Body of pancreas (tissue), 4 donors: ENCODE measurements at regions not wholly inside any gene's neighbourhood (a gene's known extent, or its start where the extent isn't known, plus 50 kb on each side); places are given as distances from the start of the nearest gene placed in this dataset.
"Not testable (repeated sequence)": the region's sequence is repeated elsewhere in the genome, so short reads cannot be mapped to it uniquely, and the experiment has no call there.

Source experiments
- CTCF ChIP-seq, 7 experiments: fragments of 450-650 bp in 4 of 7; fragments of 200-600 bp in 3 of 7; sonication (generic) in 3 of 7; IDR thresholded peaks; one replicate each; pipeline ENCODE4 v1.5.1; 2016 to 2019; ENCODE audit warnings: antibody characterized with exemption in 7 of 7
- POLR2A ChIP-seq, 3 donors: fragments of 450-650 bp; IDR thresholded peaks; one replicate each; pipeline ENCODE4 v1.6.1; 2016; ENCODE audit warnings: antibody characterized with exemption in 3 of 3, mild to moderate bottlenecking in 2 of 3

- TF ChIP-seq CTCF, POLR2A (IDR thresholded peaks at IDR 0.05): not testable (repeated sequence)
Observed at GRCh38 chr9:40951876-40952494, 176.5 kb downstream of the FOXD4L6 start.
